SU-DHL-6 (cell line): ENCODE measurements at regions not wholly inside any gene's neighbourhood (a gene's known extent, or its start where the extent isn't known, plus 50 kb on each side); places are given as distances from the start of the nearest gene placed in this dataset.

ENCODE experiments used
- H2AFZ ChIP-seq: fragments of 200-600 bp; sonication (generic); 2 replicates; pipeline ENCODE4 v1.6.1; 2014; ENCODE audit warnings: low read depth, mild to moderate bottlenecking, moderate library complexity, mixed read lengths, antibody characterized with exemption, low read length; ENCODE audit not compliant: severe bottlenecking
- H3F3A ChIP-seq: fragments of 200-600 bp; shearing (Covaris generic); 2 replicates; pipeline ENCODE4 v1.6.0; 2016; ENCODE audit warnings: antibody characterized with exemption, mild to moderate bottlenecking; ENCODE audit not compliant: insufficient read depth
- H3K27ac ChIP-seq: fragments of 200-600 bp; sonication (generic); 2 replicates; pipeline ENCODE4 v1.5.1; 2016; ENCODE audit warnings: low read depth, mild to moderate bottlenecking, low read length, moderate library complexity, mixed read lengths
- H3K27me3 ChIP-seq: fragments of 200-600 bp; sonication (generic), shearing (Covaris generic); 2 replicates; pipeline ENCODE4 v1.6.0; 2014; ENCODE audit warnings: mild to moderate bottlenecking, low read length
- H3K36me3 ChIP-seq: fragments of 200-600 bp; sonication (generic); 2 replicates; pipeline ENCODE4 v1.6.1; 2014; ENCODE audit warnings: mild to moderate bottlenecking, low read length, mixed read lengths
- H3K4me2 ChIP-seq: fragments of 300-600, 200-600 bp; shearing (Covaris generic), sonication (generic); 2 replicates; pipeline ENCODE4 v1.6.0; 2014; ENCODE audit warnings: low read length, low read depth, mild to moderate bottlenecking; ENCODE audit not compliant: poor library complexity, severe bottlenecking
- H3K4me3 ChIP-seq: fragments of 200-600 bp; sonication (generic); 2 replicates; pipeline ENCODE4 v1.5.1; 2014; ENCODE audit warnings: antibody characterized with exemption, low read length, mild to moderate bottlenecking, mixed read lengths; ENCODE audit not compliant: insufficient read depth, poor library complexity, severe bottlenecking
- H3K79me2 ChIP-seq: fragments of 200-600 bp; sonication (generic); 2 replicates; pipeline ENCODE4 v1.6.1; 2014; ENCODE audit warnings: mild to moderate bottlenecking, low read length, moderate library complexity; ENCODE audit not compliant: insufficient read depth
- H3K9ac ChIP-seq: fragments of 200-600 bp; sonication (generic); 2 replicates; pipeline ENCODE4 v1.7.0; 2014; ENCODE audit warnings: mild to moderate bottlenecking, low read length
- H3K9me2 ChIP-seq: fragments of 200-600 bp; sonication (generic); replicated peaks from 2 replicates; pipeline ENCODE4 v1.6.1; 2014; ENCODE audit warnings: low read length; ENCODE audit not compliant: insufficient read depth
- H3K9me3 ChIP-seq: fragments of 200-600 bp; sonication (generic); 2 replicates; pipeline ENCODE4 v1.6.1; 2014; ENCODE audit warnings: low read length, mixed read lengths; ENCODE audit not compliant: insufficient read depth
- H4K20me1 ChIP-seq: fragments of 200-600 bp; sonication (generic); 2 replicates; pipeline ENCODE4 v1.6.1; 2014; ENCODE audit warnings: low read depth, mild to moderate bottlenecking, antibody characterized with exemption, low read length, moderate library complexity, mixed read lengths
- EZH2phosphoT487 ChIP-seq: fragments of 200-600 bp; sonication (generic), shearing (Covaris generic); conservative IDR thresholded peaks from 2 replicates; pipeline ENCODE4 v1.6.1; 2018; ENCODE audit warnings: mild to moderate bottlenecking, antibody characterized with exemption, low read length, moderate library complexity, mixed read lengths
- TF ChIP-seq, protein P1 (sequence below): fragments of 200-600 bp; sonication (generic); IDR thresholded peaks from one replicate; pipeline ENCODE4 v1.5.1; 2017; ENCODE audit warnings: antibody characterized with exemption, mild to moderate bottlenecking, low read length, moderate library complexity; ENCODE audit not compliant: insufficient read depth, poor library complexity, severe bottlenecking

DNA sequence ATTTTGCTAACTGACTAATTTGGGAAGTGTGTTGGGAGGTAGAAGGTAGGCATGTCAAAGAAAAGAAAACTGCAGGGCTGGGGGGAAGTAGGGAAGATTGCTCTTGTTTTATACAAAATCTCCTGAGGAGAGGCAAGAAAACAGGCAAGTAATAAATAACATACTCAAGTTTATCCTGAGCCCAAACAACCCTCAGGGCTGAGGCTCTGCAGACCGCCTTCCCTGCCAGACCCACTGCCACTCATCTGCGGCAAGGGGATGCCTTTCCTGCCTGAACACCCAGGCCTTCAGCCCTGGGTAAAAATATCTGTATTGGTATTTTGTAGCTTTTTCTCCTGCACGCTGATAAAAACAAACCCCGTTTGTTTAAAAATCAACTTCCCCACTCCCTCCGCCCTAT is 399.8 kb upstream of the NFE2L3 start:
- TF ChIP-seq, protein P1, sequence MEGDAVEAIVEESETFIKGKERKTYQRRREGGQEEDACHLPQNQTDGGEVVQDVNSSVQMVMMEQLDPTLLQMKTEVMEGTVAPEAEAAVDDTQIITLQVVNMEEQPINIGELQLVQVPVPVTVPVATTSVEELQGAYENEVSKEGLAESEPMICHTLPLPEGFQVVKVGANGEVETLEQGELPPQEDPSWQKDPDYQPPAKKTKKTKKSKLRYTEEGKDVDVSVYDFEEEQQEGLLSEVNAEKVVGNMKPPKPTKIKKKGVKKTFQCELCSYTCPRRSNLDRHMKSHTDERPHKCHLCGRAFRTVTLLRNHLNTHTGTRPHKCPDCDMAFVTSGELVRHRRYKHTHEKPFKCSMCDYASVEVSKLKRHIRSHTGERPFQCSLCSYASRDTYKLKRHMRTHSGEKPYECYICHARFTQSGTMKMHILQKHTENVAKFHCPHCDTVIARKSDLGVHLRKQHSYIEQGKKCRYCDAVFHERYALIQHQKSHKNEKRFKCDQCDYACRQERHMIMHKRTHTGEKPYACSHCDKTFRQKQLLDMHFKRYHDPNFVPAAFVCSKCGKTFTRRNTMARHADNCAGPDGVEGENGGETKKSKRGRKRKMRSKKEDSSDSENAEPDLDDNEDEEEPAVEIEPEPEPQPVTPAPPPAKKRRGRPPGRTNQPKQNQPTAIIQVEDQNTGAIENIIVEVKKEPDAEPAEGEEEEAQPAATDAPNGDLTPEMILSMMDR: no peak
- no peak for TF ChIP-seq EZH2phosphoT487
- Histone ChIP-seq H3K4me2 (no peak overlapping the region), H4K20me1 (no peaks in the 10 kb centered on the region), H3K9ac (no peak overlapping the region), H3F3A (no peaks in the 10 kb centered on the region), H3K79me2 (no peaks in the 10 kb centered on the region), H3K36me3 (no peaks in the 10 kb centered on the region), H3K4me3 (no peak overlapping the region), H2AFZ (no peak overlapping the region), H3K27me3 (no peaks in the 10 kb centered on the region), H3K9me2 (no peaks in the 10 kb centered on the region), H3K27ac (no peak overlapping the region), H3K9me3 (no peaks in the 10 kb centered on the region)

DNA sequence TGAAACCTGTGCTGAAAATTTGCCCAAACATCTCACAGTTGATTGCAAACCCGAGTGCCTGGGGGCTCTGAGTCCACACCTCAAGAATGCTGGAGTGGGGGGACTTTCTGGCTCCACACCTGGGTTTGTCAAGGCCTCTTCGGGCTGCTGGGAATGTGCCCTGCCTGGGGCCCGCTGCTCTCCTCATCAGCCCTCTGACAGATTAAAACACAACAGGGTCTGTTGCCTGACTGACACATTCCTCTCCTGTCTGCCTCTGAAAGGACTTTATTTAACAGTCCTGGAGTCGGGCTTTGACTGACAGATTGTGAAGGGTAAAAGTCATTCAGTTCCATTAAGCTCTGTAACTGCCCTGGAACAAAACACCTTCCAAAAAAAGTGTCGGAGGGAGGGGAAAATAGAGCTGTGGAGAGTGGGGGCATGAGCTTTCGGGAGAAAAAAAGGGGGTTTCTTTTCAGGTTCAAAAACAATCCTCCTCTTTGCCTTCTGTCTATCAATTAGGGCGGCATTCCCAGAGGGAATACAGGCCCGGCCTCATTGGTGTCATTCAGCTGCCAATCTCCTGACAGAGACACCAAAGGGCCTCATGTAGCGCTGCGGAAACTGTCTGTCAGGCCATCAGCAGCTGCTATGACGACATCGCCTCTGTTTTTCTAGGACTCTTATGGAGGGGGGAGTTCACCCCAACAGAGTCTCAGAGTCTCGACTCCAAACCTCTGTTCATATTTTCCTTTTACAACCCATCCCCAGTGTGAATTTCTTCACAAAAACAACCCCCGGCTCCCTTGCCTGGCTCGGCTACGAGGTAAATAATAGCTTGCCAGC is 398.8 kb upstream of the NFE2L3 start:
- no peak overlapping the region for H3K27ac ChIP-seq
- H3K36me3 ChIP-seq: no peaks in the 10 kb centered on the region
- no peaks in the 10 kb centered on the region for H3K9me3 ChIP-seq

DNA sequence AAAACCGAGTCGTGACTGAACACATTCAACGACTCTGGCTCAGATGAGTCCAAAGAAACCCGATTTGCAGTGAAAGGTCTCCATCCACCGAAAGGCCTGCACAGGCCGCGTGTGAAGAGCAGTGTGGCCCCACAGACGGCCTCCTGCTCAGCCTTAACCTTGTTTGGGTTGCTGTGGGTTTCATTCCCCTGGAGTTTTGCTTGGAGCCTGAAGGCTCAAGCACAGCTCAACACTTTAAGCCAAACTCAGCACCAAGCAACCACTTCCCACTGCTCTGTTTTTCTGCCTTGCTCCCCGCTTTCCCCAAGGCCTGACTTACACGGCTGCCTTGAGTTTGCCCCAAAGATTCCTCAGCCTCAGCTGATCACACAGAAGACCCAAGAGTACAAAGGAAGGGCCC is 398.2 kb upstream of the NFE2L3 start:
- H3K4me3 ChIP-seq: no peak overlapping the region
- H3K79me2 ChIP-seq: no peaks in the 10 kb centered on the region
- no peaks in the 10 kb centered on the region for H3K27me3 ChIP-seq
- H3K9me3 ChIP-seq: no peaks in the 10 kb centered on the region
- H4K20me1 ChIP-seq: no peaks in the 10 kb centered on the region
- no peaks in the 10 kb centered on the region for H3K9me2 ChIP-seq
- TF ChIP-seq EZH2phosphoT487: no peak
- TF ChIP-seq, protein P1: no peak
- no peak overlapping the region for H3K9ac ChIP-seq
- no peaks in the 10 kb centered on the region for H3F3A ChIP-seq
- no peak overlapping the region for H3K4me2 ChIP-seq
- H3K36me3 ChIP-seq: no peaks in the 10 kb centered on the region
- H3K27ac ChIP-seq: no peak overlapping the region
- H2AFZ ChIP-seq: no peak overlapping the region

More for the DNA sequence above, 398.8 kb upstream of the NFE2L3 start:
- Histone ChIP-seq H3K4me2 (no peak overlapping the region), H3F3A (no peaks in the 10 kb centered on the region), H3K9me2 (no peaks in the 10 kb centered on the region), H2AFZ (no peak overlapping the region), H3K27me3 (no peaks in the 10 kb centered on the region), H3K79me2 (no peaks in the 10 kb centered on the region), H4K20me1 (no peaks in the 10 kb centered on the region), H3K4me3 (no peak overlapping the region), H3K9ac (no peak overlapping the region)
- TF ChIP-seq, protein P1: no peak
- no peak for TF ChIP-seq EZH2phosphoT487
